Duodenal mucosa (tissue), 2 donors: ENCODE measurements at regions not wholly inside any gene's neighbourhood (a gene's known extent, or its start where the extent isn't known, plus 50 kb on each side); places are given as distances from the start of the nearest gene placed in this dataset.

Source experiments
- H3K27ac ChIP-seq: one replicate; pipeline ENCODE4 v1.7.0; 2013; ENCODE audit warnings: low read depth, low read length
- H3K27me3 ChIP-seq, 2 donors: one replicate each; pipeline ENCODE4 v1.7.0; 2013; ENCODE audit warnings: low read length in 2 of 2, control low read depth in 1 of 2; ENCODE audit not compliant: insufficient read depth in 2 of 2, control insufficient read depth in 1 of 2
- H3K36me3 ChIP-seq, 2 donors: one replicate each; pipeline ENCODE4 v1.7.0; 2013; ENCODE audit warnings: low read length in 2 of 2, control low read depth in 1 of 2; ENCODE audit not compliant: insufficient read depth in 2 of 2, control insufficient read depth in 1 of 2
- H3K4me1 ChIP-seq, 2 donors: one replicate each; pipeline ENCODE4 v1.7.0; 2013; ENCODE audit warnings: low read length in 2 of 2, control low read depth in 1 of 2; ENCODE audit not compliant: insufficient read depth in 2 of 2, control insufficient read depth in 1 of 2
- H3K4me3 ChIP-seq, 2 donors: one replicate each; pipeline ENCODE4 v1.7.0; 2013; ENCODE audit warnings: low read length in 2 of 2, low read depth in 1 of 2
- H3K9ac ChIP-seq, 2 donors: one replicate each; pipeline ENCODE4 v1.7.0; 2013; ENCODE audit warnings: low read length in 2 of 2, low read depth in 1 of 2
- H3K9me3 ChIP-seq, 2 donors: one replicate each; pipeline ENCODE4 v1.7.0; 2013; ENCODE audit warnings: low read length in 2 of 2, control low read depth in 1 of 2; ENCODE audit not compliant: control insufficient read depth in 1 of 2

GRCh38 chr2:216909541-216910210, 49.8 kb upstream of the TNP1 start:
- no peaks in the 10 kb centered on the region for H3K27me3 ChIP-seq
- no peak overlapping the region for H3K9ac ChIP-seq
- H3K4me3 ChIP-seq: no peak overlapping the region
- no peak overlapping the region for H3K27ac ChIP-seq
- no peaks in the 10 kb centered on the region for H3K4me1 ChIP-seq
- H3K9me3 ChIP-seq: no peaks in the 10 kb centered on the region
- no peaks in the 10 kb centered on the region for H3K36me3 ChIP-seq
